MCF 10A (cell line): ENCODE measurements at regions not wholly inside any gene's neighbourhood (a gene's known extent, or its start where the extent isn't known, plus 50 kb on each side); places are given as distances from the start of the nearest gene placed in this dataset.

Source experiments
- BruUV-seq: library from RNA; stranded (reverse); fragments of 400-500 nt; replicated peaks from 2 replicates; lab custom pipeline; 2021; lab: Mats Ljungman, UMichigan
- CTCF ChIA-PET: fragments of 300-600 bp; sonication (Branson Sonifier 250); formaldehyde crosslinking; extraction: SDS; loops from one replicate; lab custom pipeline; 2021; ENCODE audit warnings: antibody characterized with exemption, inconsistent platforms; lab: Yijun Ruan, JAX
- POLR2A ChIA-PET: fragments of 300-600, 350-650 bp; sonication (Branson Sonifier 250); formaldehyde crosslinking; extraction: SDS; loops from one replicate; lab custom pipeline; 2020; ENCODE audit warnings: antibody characterized with exemption, inconsistent platforms; lab: Yijun Ruan, JAX
- DNase-seq: peaks from one replicate; pipeline ENCODE4 v3.0.0-alpha.2; 2018; ENCODE audit not compliant: unreplicated experiment
- H3K27ac Mint-ChIP-seq: one replicate; pipeline ENCODE4 v1.8.0; 2022; ENCODE audit warnings: mild to moderate bottlenecking, low read depth, mixed read lengths; ENCODE audit not compliant: unreplicated experiment
- H3K27me3 Mint-ChIP-seq: one replicate; pipeline ENCODE4 v1.8.0; 2022; ENCODE audit warnings: mixed read lengths; ENCODE audit not compliant: insufficient read depth, unreplicated experiment
- H3K36me3 Mint-ChIP-seq: one replicate; pipeline ENCODE4 v1.8.0; 2022; ENCODE audit warnings: mild to moderate bottlenecking, moderate library complexity, mixed read lengths; ENCODE audit not compliant: insufficient read depth, unreplicated experiment
- H3K4me1 Mint-ChIP-seq: one replicate; pipeline ENCODE4 v1.8.0; 2022; ENCODE audit warnings: mixed read lengths; ENCODE audit not compliant: insufficient read depth, unreplicated experiment
- H3K4me3 Mint-ChIP-seq: one replicate; pipeline ENCODE4 v1.8.0; 2022; ENCODE audit warnings: mild to moderate bottlenecking, moderate library complexity, mixed read lengths; ENCODE audit not compliant: unreplicated experiment
- H3K9me3 Mint-ChIP-seq: one replicate; pipeline ENCODE4 v1.8.0; 2022; ENCODE audit warnings: mixed read lengths; ENCODE audit not compliant: unreplicated experiment
- CTCF ChIP-seq: fragments of 200-600 bp; IDR thresholded peaks from one replicate; pipeline ENCODE4 v1.8.0; 2022; ENCODE audit warnings: antibody characterized with exemption, mild to moderate bottlenecking; ENCODE audit not compliant: unreplicated experiment
- intact Hi-C: fragments of 100-400 bp; cut with micrococcal nuclease; formaldehyde crosslinking; loops from 2 replicates; pipeline ENCODE4 v1.14.1; 2022

- TF ChIP-seq CTCF: no peak
- no peaks in the 10 kb centered on the region for H3K9me3 Mint-ChIP-seq
- no peak overlapping the region for H3K4me3 Mint-ChIP-seq
- H3K4me1 Mint-ChIP-seq: peaks cover 12% of the 10 kb centered on the region
- no peaks in the 10 kb centered on the region for H3K27me3 Mint-ChIP-seq
- no TSS peak for BruUV-seq
- no peaks in the 10 kb centered on the region for H3K36me3 Mint-ChIP-seq
- no peak overlapping the region for H3K27ac Mint-ChIP-seq
- POLR2A ChIA-PET: no interaction called here
- CTCF ChIA-PET: interaction anchor here (0.6 to 0.8 kb wide), 2 partner anchors 603 to 1092 kb away, joined by 3 to 5 read pairs; no protein-coding TSS in a partner anchor
- no peak for DNase-seq
- intact Hi-C loops: no loop called here
Observed at GRCh38 chr10:10434312-10434711, 583.4 kb upstream of the CELF2 start.

GRCh38 chr10:10437886-10438285 is 579.8 kb upstream of the CELF2 start:
- Mint-ChIP-seq H3K27ac (no peak overlapping the region), H3K27me3 (no peaks in the 10 kb centered on the region), H3K36me3 (no peaks in the 10 kb centered on the region), H3K9me3 (no peaks in the 10 kb centered on the region), H3K4me1 (peaks cover 8% of the 10 kb centered on the region), H3K4me3 (no peak overlapping the region)
- TF ChIP-seq CTCF: no peak
- BruUV-seq: no TSS peak
- CTCF ChIA-PET: no interaction called here
- POLR2A ChIA-PET: no interaction called here
- intact Hi-C loops: no loop called here
- DNase-seq: no peak

- ChIA-PET CTCF (no interaction called here), POLR2A (interaction anchor here (0.7 kb wide), 1 partner anchor 84 kb away, joined by 3 read pairs; no protein-coding TSS in a partner anchor)
- Mint-ChIP-seq H3K27me3 (no peaks in the 10 kb centered on the region), H3K36me3 (no peaks in the 10 kb centered on the region), H3K27ac (no peak overlapping the region), H3K4me1 (peaks cover 7% of the 10 kb centered on the region), H3K9me3 (no peaks in the 10 kb centered on the region), H3K4me3 (no peak overlapping the region)
- intact Hi-C loops: no loop called here
- no peak for DNase-seq
- no TSS peak for BruUV-seq
- no peak for TF ChIP-seq CTCF
Observed at GRCh38 chr10:10438335-10439100, 579.2 kb upstream of the CELF2 start.

GRCh38 chr10:10456856-10457255 is 560.8 kb upstream of the CELF2 start:
- BruUV-seq: no TSS peak
- CTCF ChIA-PET: no interaction called here
- no peak for DNase-seq
- intact Hi-C loops: no loop called here
- Mint-ChIP-seq H3K36me3 (no peaks in the 10 kb centered on the region), H3K9me3 (peaks cover 12% of the 10 kb centered on the region), H3K4me1 (peaks cover 6% of the 10 kb centered on the region), H3K4me3 (no peak overlapping the region), H3K27me3 (no peaks in the 10 kb centered on the region), H3K27ac (no peak overlapping the region)
- POLR2A ChIA-PET: no interaction called here
- TF ChIP-seq CTCF: no peak
